OCI-LY1 (cell line): ENCODE measurements at regions not wholly inside any gene's neighbourhood (a gene's known extent, or its start where the extent isn't known, plus 50 kb on each side); places are given as distances from the start of the nearest gene placed in this dataset.

Experiments
- H2AFZ ChIP-seq: fragments of 200-600 bp; sonication (generic), shearing (Covaris generic); 2 replicates; pipeline ENCODE4 v1.6.0; 2014; ENCODE audit warnings: antibody characterized with exemption, mild to moderate bottlenecking, low read length
- H3F3A ChIP-seq: fragments of 200-600 bp; sonication (generic), shearing (Covaris generic); 2 replicates; pipeline ENCODE4 v1.6.0; 2014; ENCODE audit warnings: mild to moderate bottlenecking, antibody characterized with exemption, low read length, moderate library complexity; ENCODE audit not compliant: insufficient read depth
- H3K27ac ChIP-seq: fragments of 200-600 bp; sonication (generic); 2 replicates; pipeline ENCODE4 v1.5.1; 2014; ENCODE audit warnings: low read length, mixed run types, mild to moderate bottlenecking, low read depth; ENCODE audit not compliant: poor library complexity, severe bottlenecking
- H3K27me3 ChIP-seq: fragments of 200-600 bp; sonication (generic); 2 replicates; pipeline ENCODE4 v1.6.0; 2014; ENCODE audit warnings: antibody characterized with exemption, mild to moderate bottlenecking, low read length, moderate library complexity; ENCODE audit not compliant: insufficient read depth
- H3K36me3 ChIP-seq: fragments of 200-600 bp; sonication (generic); 2 replicates; pipeline ENCODE4 v1.6.1; 2014; ENCODE audit warnings: mild to moderate bottlenecking, antibody characterized with exemption, low read length, moderate library complexity, mixed read lengths; ENCODE audit not compliant: insufficient read depth
- H3K4me1 ChIP-seq: fragments of 200-600 bp; sonication (generic); 2 replicates; pipeline ENCODE4 v1.5.1; 2014; ENCODE audit warnings: mild to moderate bottlenecking, low read length, moderate library complexity; ENCODE audit not compliant: insufficient read depth, severe bottlenecking
- H3K4me2 ChIP-seq: fragments of 200-600 bp; sonication (generic), shearing (Covaris generic); 2 replicates; pipeline ENCODE4 v1.6.1; 2014; ENCODE audit warnings: low read length
- H3K4me3 ChIP-seq: fragments of 200-600 bp; sonication (generic); 2 replicates; pipeline ENCODE4 v1.5.1; 2014; ENCODE audit warnings: low read length, low read depth, mild to moderate bottlenecking, mixed read lengths; ENCODE audit not compliant: poor library complexity, severe bottlenecking
- H3K79me2 ChIP-seq: fragments of 200-600 bp; shearing (Covaris generic); 2 replicates; pipeline ENCODE4 v1.6.1; 2016; ENCODE audit warnings: mixed run types, low read length, mixed read lengths; ENCODE audit not compliant: insufficient read depth
- H3K9ac ChIP-seq: fragments of 200-600 bp; sonication (generic), shearing (Covaris generic); 2 replicates; pipeline ENCODE4 v1.6.1; 2014; ENCODE audit warnings: mild to moderate bottlenecking, low read length, mixed read lengths
- H3K9me2 ChIP-seq: fragments of 200-600 bp; sonication (generic), shearing (Covaris generic); 2 replicates; pipeline ENCODE4 v1.6.1; 2014; ENCODE audit warnings: low read depth, mild to moderate bottlenecking, low read length, mixed read lengths
- H3K9me3 ChIP-seq: fragments of 200-600 bp; shearing (Covaris generic); 2 replicates; pipeline ENCODE4 v1.6.1; 2014; ENCODE audit warnings: low read length, mixed read lengths
- H4K20me1 ChIP-seq: fragments of 200-600 bp; sonication (generic), shearing (Covaris generic); 2 replicates; pipeline ENCODE4 v1.6.0; 2016; ENCODE audit warnings: mild to moderate bottlenecking, low read length; ENCODE audit not compliant: insufficient read depth
- CTCF ChIP-seq: fragments of 200-600 bp; sonication (generic), shearing (Covaris generic); IDR thresholded peaks from 2 replicates; pipeline ENCODE4 v1.5.1; 2017; ENCODE audit warnings: mild to moderate bottlenecking, antibody characterized with exemption, low read length, moderate library complexity, mixed read lengths
- EZH2 ChIP-seq: fragments of 200-600 bp; sonication (generic), shearing (Covaris generic); IDR thresholded peaks from 2 replicates; pipeline ENCODE4 v1.8.0; 2017; ENCODE audit warnings: borderline replicate concordance, mixed run types, mild to moderate bottlenecking, antibody characterized with exemption, low read length, moderate library complexity, mixed read lengths

GRCh38 chr10:44857363-44858016 lies 53.6 kb upstream of the TMEM72 start:
- Histone ChIP-seq H3K9me2 (no peaks in the 10 kb centered on the region), H3K27me3 (0 out of 2 replicates have a peak, but pooled peaks cover 3% of the 10 kb centered on the region), H3K4me1 (no peaks in the 10 kb centered on the region), H3K4me2 (no peak overlapping the region), H3K9ac (no peak overlapping the region), H3K36me3 (no peaks in the 10 kb centered on the region), H3K79me2 (no peaks in the 10 kb centered on the region), H3K27ac (no peak overlapping the region), H4K20me1 (no peaks in the 10 kb centered on the region), H3K4me3 (no peak overlapping the region), H2AFZ (no peak overlapping the region), H3K9me3 (no peaks in the 10 kb centered on the region), H3F3A (no peaks in the 10 kb centered on the region)
- TF ChIP-seq CTCF = peak; percentile 95
- no peak for TF ChIP-seq EZH2

- H3F3A ChIP-seq = no peaks in the 10 kb centered on the region
- no peaks in the 10 kb centered on the region for H3K9me2 ChIP-seq
- no peaks in the 10 kb centered on the region for H3K79me2 ChIP-seq
- no peaks in the 10 kb centered on the region for H4K20me1 ChIP-seq
- no peak overlapping the region for H3K27ac ChIP-seq
- H3K36me3 ChIP-seq = no peaks in the 10 kb centered on the region
- H3K9ac ChIP-seq = no peak overlapping the region
- TF ChIP-seq EZH2 (no peak), CTCF (no peak)
- H3K4me2 ChIP-seq = no peak overlapping the region
- H2AFZ ChIP-seq = no peak overlapping the region
- no peaks in the 10 kb centered on the region for H3K27me3 ChIP-seq
- no peak overlapping the region for H3K4me3 ChIP-seq
- H3K4me1 ChIP-seq = no peaks in the 10 kb centered on the region
- H3K9me3 ChIP-seq = no peaks in the 10 kb centered on the region
These were observed 53.1 kb upstream of the TMEM72 start for GRCh38 chr10:44858017-44858371.

GRCh38 chr10:44858988-44859387 lies 52.1 kb upstream of the TMEM72 start:
- H3K9me3 ChIP-seq = no peaks in the 10 kb centered on the region
- no peak overlapping the region for H3K27ac ChIP-seq
- no peaks in the 10 kb centered on the region for H3K36me3 ChIP-seq
- no peaks in the 10 kb centered on the region for H3K9me2 ChIP-seq
- H3F3A ChIP-seq = no peaks in the 10 kb centered on the region
- H4K20me1 ChIP-seq = no peaks in the 10 kb centered on the region
- H3K27me3 ChIP-seq = no peaks in the 10 kb centered on the region
- no peak overlapping the region for H3K9ac ChIP-seq
- H3K4me2 ChIP-seq = no peak overlapping the region
- H3K79me2 ChIP-seq = no peaks in the 10 kb centered on the region
- TF ChIP-seq CTCF (no peak), EZH2 (no peak)
- H2AFZ ChIP-seq = no peak overlapping the region
- H3K4me1 ChIP-seq = no peaks in the 10 kb centered on the region
- H3K4me3 ChIP-seq = no peak overlapping the region
